ENCODE measurements at regions not wholly inside any gene's neighbourhood (a gene's known extent, or its start where the extent isn't known, plus 50 kb on each side); places are given as distances from the start of the nearest gene placed in this dataset.

- no peak for DNase-seq
Measured at GRCh38 chr19:31567776-31568175, 218.5 kb upstream of the TSHZ3 start.

GRCh38 chr19:31568724-31569123, 219.5 kb upstream of the TSHZ3 start:
- DNase-seq, result no peak

- no peak for DNase-seq
Measured at GRCh38 chr19:31570718-31571117, 221.5 kb upstream of the TSHZ3 start.

GRCh38 chr19:31572102-31572975, 223.1 kb upstream of the TSHZ3 start:
- no peak for DNase-seq

- DNase-seq, result no peak
Measured at GRCh38 chr19:31572976-31573298, 223.7 kb upstream of the TSHZ3 start.

GRCh38 chr19:31574251-31574973, 225.2 kb upstream of the TSHZ3 start:
- no peak for DNase-seq

- no peak for DNase-seq
Measured at GRCh38 chr19:31575846-31576335, 226.7 kb upstream of the TSHZ3 start.

GRCh38 chr19:31578326-31578725, 229.1 kb upstream of the TSHZ3 start:
- DNase-seq, result no peak

GRCh38 chr19:31583148-31583547, 233.9 kb upstream of the TSHZ3 start:
- no peak for DNase-seq

- no peak for DNase-seq
Measured at GRCh38 chr19:31586282-31586681, 237.0 kb upstream of the TSHZ3 start.

- no peak for DNase-seq
Measured at GRCh38 chr19:31589109-31589508, 239.9 kb upstream of the TSHZ3 start.

GRCh38 chr19:31591258-31591657, 242.0 kb upstream of the TSHZ3 start:
- DNase-seq, result no peak

GRCh38 chr19:31592456-31592855, 243.2 kb upstream of the TSHZ3 start:
- no peak for DNase-seq

- no peak for DNase-seq
Measured at GRCh38 chr19:31594701-31595100, 245.5 kb upstream of the TSHZ3 start.

- DNase-seq, result no peak
Measured at GRCh38 chr19:31595521-31595920, 246.3 kb upstream of the TSHZ3 start.

GRCh38 chr19:31596751-31597150, 247.5 kb upstream of the TSHZ3 start:
- no peak for DNase-seq

- no peak for DNase-seq
Measured at GRCh38 chr19:31597616-31598015, 248.4 kb upstream of the TSHZ3 start.

- no peak for DNase-seq
Measured at GRCh38 chr19:31598730-31599238, 249.5 kb upstream of the TSHZ3 start.

- no peak for DNase-seq
Measured at GRCh38 chr19:31600731-31601295, 251.6 kb upstream of the TSHZ3 start.

GRCh38 chr19:31601855-31602254, 252.6 kb upstream of the TSHZ3 start:
- DNase-seq, result no peak

- DNase-seq, result no peak
Measured at GRCh38 chr19:31602548-31602947, 253.3 kb upstream of the TSHZ3 start.

GRCh38 chr19:31604493-31605040, 255.3 kb upstream of the TSHZ3 start:
- no peak for DNase-seq

- no peak for DNase-seq
Measured at GRCh38 chr19:31610018-31610417, 260.8 kb upstream of the TSHZ3 start.

Measured in T-helper 9 cell (primary cell).